Colonic mucosa (tissue), 4 donors: ENCODE measurements at regions not wholly inside any gene's neighbourhood (a gene's known extent, or its start where the extent isn't known, plus 50 kb on each side); places are given as distances from the start of the nearest gene placed in this dataset.

Experiments used
- DNase-seq: peaks from one replicate; pipeline ENCODE4 v3.0.0-alpha.2; 2020
- H3K27ac ChIP-seq: fragments of 200-600 bp; one replicate; pipeline ENCODE4 v1.8.0; 2021
- H3K27me3 ChIP-seq: fragments of 200-600 bp; one replicate; pipeline ENCODE4 v1.8.0; 2021
- H3K36me3 ChIP-seq: fragments of 200-600 bp; one replicate; pipeline ENCODE4 v1.8.0; 2021
- H3K4me1 ChIP-seq: fragments of 200-600 bp; one replicate; pipeline ENCODE4 v1.8.0; 2021; ENCODE audit warnings: mild to moderate bottlenecking
- H3K4me3 ChIP-seq: fragments of 200-600 bp; one replicate; pipeline ENCODE4 v1.8.0; 2021
- H3K9ac ChIP-seq, 2 donors: one replicate each; pipeline ENCODE4 v1.7.0; 2013; ENCODE audit warnings: control low read depth in 2 of 2, low read depth in 2 of 2, low read length in 2 of 2
- H3K9me3 ChIP-seq: fragments of 200-600 bp; one replicate; pipeline ENCODE4 v1.8.0; 2021
- CTCF ChIP-seq: fragments of 200-600 bp; IDR thresholded peaks from one replicate; pipeline ENCODE4 v1.8.0; 2022; ENCODE audit warnings: antibody characterized with exemption, mild to moderate bottlenecking
- intact Hi-C: fragments of 100-400 bp; cut with DNase I; formaldehyde crosslinking; loops from one replicate; pipeline ENCODE4 v1.14.1; 2022
- donor health status: healthy.
- donor health status: DM: no; HTN: no; CAD: no.
- donor health status: DM: no; HTN: no; CAD: no.

DNA sequence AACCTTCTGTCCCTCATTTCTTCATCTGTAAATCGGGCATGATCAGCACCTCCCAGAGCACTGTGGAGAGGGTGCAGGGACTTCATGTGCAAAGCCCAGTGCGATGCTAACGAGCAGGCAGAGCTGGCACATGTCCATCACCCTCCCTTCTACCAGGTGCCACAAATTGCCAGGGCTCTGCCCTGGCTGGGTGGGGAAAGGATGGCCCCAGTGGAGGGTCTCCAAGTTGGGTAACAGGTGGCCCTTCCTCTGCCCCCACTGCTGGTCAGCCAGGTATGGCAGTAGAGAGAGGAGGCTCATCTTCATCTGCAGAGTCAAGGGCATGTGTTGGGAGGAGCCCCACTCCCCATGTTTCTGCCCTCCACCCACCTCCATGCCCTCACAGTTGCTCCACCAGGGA lies 61.5 kb upstream of the CDH5 start:
- Histone ChIP-seq H3K4me3 (no peak overlapping the region), H3K36me3 (no peaks in the 10 kb centered on the region), H3K9ac (no peak overlapping the region), H3K4me1 (no peaks in the 10 kb centered on the region), H3K27ac (no peak overlapping the region), H3K27me3 (no peaks in the 10 kb centered on the region), H3K9me3 (no peaks in the 10 kb centered on the region)
- no peak for TF ChIP-seq CTCF
- intact Hi-C loops: no loop called here
- DNase-seq: no peak

DNA sequence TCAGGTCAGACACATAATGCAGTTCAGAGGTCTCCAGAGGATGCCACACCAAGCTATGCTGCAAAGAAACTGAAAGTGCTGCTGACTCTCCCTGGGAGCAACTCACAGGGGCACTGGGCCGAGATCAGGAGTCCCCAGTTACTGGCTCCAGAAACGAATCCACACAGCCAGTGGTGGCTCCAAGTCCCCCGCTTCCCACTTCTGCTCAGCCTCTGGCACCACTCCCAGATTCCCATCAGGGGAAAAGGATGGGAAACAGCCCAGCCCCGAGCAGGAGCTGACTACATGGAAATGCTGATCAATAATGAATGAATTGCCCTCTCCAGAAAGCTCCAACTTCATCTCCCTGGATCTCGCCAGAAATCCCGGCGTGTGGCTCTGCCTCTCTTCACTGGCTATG lies 62.3 kb upstream of the CDH5 start:
- no peak overlapping the region for H3K27ac ChIP-seq
- DNase-seq: no peak
- no peaks in the 10 kb centered on the region for H3K4me1 ChIP-seq
- H3K27me3 ChIP-seq: no peaks in the 10 kb centered on the region
- no peaks in the 10 kb centered on the region for H3K36me3 ChIP-seq
- no peak overlapping the region for H3K9ac ChIP-seq
- no peaks in the 10 kb centered on the region for H3K9me3 ChIP-seq
- H3K4me3 ChIP-seq: no peak overlapping the region
- no peak for TF ChIP-seq CTCF
- intact Hi-C loops: no loop called here

DNA sequence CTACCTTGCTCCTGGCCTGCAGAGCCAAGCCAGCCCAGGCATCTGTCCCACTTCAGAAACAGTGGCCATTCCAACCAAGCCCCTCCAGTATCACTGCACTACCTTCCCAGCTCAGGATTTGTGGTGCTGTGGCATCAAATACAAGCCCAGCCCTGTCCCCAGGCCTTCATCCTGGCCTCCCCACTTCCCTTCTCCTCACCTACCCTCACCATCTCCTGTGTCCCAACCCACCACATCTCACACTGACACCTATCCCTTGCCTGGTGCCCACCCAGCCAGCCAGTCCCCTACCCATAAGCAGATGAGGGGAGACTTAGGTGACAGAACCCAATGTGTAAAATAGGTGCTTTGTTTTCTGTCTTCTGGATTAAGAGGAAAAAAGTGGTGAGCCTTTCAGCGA lies 66.0 kb upstream of the CDH5 start:
- Histone ChIP-seq H3K9me3 (no peaks in the 10 kb centered on the region), H3K4me3 (no peak overlapping the region), H3K36me3 (no peaks in the 10 kb centered on the region), H3K27me3 (no peaks in the 10 kb centered on the region), H3K9ac (no peak overlapping the region), H3K27ac (no peak overlapping the region), H3K4me1 (no peaks in the 10 kb centered on the region)
- DNase-seq: no peak
- intact Hi-C loops: no loop called here
- no peak for TF ChIP-seq CTCF

DNA sequence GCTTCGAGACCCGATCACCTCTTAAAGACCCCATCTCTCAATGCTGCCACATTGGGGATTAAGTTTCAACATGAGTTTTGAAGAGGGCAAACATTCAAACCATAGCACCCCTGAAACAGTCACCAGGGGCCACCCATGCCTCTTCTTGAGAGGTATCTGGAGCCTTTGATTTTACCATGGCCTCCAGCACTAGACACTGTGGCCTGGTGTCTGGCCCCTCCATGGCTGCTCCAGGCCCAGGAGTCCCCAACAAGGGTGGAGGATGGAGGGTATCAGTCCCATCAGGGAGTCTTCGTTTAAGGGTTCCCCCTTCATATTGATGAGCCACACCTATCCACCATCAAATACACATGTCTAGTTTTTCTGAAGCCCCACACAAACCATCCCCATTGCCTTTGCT lies 66.5 kb upstream of the CDH5 start:
- no peak for TF ChIP-seq CTCF
- no peak for DNase-seq
- intact Hi-C loops: no loop called here
- no peak overlapping the region for H3K4me3 ChIP-seq
- H3K4me1 ChIP-seq: no peaks in the 10 kb centered on the region
- H3K9me3 ChIP-seq: no peaks in the 10 kb centered on the region
- no peak overlapping the region for H3K9ac ChIP-seq
- H3K36me3 ChIP-seq: no peaks in the 10 kb centered on the region
- H3K27ac ChIP-seq: no peak overlapping the region
- H3K27me3 ChIP-seq: no peaks in the 10 kb centered on the region

GRCh38 chr16:66299349-66299748 lies 67.1 kb upstream of the CDH5 start:
- intact Hi-C loops: no loop called here
- Histone ChIP-seq H3K36me3 (no peaks in the 10 kb centered on the region), H3K9ac (no peak overlapping the region), H3K27ac (no peak overlapping the region), H3K4me3 (no peak overlapping the region), H3K27me3 (no peaks in the 10 kb centered on the region), H3K4me1 (no peaks in the 10 kb centered on the region), H3K9me3 (no peaks in the 10 kb centered on the region)
- TF ChIP-seq CTCF: no peak
- no peak for DNase-seq

DNA sequence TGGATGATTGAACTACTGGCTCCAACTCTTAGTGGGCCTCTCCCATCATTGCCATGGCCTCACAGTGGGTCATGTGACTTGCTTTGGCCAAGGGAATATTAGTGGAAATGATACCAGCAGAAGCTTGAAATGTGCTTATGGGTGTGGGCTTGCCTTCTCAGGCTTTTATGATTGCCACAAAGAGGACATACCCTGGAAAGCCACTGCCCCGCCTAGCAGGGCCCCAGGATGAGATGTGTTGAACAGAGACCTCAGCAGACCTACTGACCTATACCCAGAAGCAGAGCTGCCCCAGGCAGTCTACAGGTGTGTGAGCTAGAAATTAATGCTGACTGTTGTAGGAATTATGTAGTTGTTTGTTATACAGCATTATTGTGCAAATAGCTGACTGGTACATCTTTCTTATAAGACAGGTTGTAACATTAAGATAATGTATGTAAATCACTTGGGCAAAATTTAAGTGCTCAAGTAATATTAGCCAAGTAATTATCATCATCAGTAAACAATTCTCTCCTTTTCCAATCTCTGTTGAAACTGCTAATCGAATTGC lies 67.8 kb upstream of the CDH5 start:
- H3K27ac ChIP-seq: no peak overlapping the region
- intact Hi-C loops: no loop called here

More for the DNA sequence above, 67.8 kb upstream of the CDH5 start:
- Histone ChIP-seq H3K4me1 (no peaks in the 10 kb centered on the region), H3K9ac (no peak overlapping the region), H3K27me3 (no peaks in the 10 kb centered on the region), H3K9me3 (no peaks in the 10 kb centered on the region), H3K4me3 (no peak overlapping the region), H3K36me3 (no peaks in the 10 kb centered on the region)
- DNase-seq: no peak
- TF ChIP-seq CTCF: no peak
